ENCODE measurements at regions not wholly inside any gene's neighbourhood (a gene's known extent, or its start where the extent isn't known, plus 50 kb on each side); places are given as distances from the start of the nearest gene placed in this dataset.

DNA sequence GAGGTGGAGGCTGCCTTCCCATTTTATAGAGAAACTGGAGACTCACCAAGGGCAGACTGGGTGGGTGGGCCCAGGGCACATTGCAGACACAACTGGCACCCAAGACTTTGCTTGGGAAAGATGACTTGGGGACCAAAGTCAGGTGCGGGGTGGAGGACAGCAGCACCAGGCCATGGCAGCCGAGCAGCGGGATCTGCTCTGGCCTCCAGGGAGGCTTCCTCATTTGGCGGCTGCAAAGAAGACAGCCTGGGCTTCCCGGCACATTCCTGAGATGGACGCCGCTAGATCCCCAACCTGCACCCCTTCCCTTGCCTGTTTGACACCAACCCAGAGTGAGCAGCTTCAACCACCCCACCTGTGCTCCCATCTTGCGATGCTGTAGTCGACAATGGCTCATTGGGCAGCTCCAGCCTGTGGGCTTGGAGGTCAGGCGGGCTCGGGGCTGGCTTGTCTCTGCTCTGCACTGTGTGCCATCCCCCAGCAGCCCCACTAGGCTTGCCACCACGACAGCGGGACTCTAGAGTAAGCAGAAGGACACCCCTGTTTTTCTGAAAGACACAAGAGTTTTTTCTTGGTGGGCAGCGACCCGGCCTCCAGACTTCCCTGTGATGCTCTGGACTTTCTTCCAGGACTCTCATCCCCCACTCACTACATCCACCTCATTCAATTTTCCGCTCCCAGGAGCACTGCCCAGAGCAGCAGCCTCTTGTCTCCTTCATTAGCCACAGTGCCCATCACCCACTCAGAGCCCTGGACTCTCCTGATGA, 184.9 kb upstream of the CST7 start:
- DNase-seq: no peak

- DNase-seq: no peak
Measured at GRCh38 chr20:24764794-24765202, 184.3 kb upstream of the CST7 start.

- DNase-seq: no peak
Measured at GRCh38 chr20:24765316-24766142, 183.5 kb upstream of the CST7 start.

DNA sequence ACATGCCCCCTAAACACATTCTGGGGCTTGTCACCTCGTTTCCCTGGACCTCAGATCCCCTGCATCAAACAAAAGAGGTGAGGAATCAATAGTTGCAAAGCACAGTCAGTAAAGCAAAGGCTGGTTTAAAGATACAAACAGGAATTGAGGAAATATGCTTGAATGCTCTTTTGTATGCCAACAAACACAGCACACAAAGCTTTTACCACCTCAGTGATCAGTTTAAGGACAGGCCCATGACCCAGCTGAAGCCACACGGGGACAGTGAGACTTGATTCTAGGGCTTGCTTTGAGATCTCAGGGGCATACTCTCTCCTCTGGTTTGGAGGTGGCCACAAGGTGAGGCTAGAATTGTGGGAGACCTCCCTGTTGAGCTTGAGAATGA, 182.9 kb upstream of the CST7 start:
- no peak for DNase-seq

DNA sequence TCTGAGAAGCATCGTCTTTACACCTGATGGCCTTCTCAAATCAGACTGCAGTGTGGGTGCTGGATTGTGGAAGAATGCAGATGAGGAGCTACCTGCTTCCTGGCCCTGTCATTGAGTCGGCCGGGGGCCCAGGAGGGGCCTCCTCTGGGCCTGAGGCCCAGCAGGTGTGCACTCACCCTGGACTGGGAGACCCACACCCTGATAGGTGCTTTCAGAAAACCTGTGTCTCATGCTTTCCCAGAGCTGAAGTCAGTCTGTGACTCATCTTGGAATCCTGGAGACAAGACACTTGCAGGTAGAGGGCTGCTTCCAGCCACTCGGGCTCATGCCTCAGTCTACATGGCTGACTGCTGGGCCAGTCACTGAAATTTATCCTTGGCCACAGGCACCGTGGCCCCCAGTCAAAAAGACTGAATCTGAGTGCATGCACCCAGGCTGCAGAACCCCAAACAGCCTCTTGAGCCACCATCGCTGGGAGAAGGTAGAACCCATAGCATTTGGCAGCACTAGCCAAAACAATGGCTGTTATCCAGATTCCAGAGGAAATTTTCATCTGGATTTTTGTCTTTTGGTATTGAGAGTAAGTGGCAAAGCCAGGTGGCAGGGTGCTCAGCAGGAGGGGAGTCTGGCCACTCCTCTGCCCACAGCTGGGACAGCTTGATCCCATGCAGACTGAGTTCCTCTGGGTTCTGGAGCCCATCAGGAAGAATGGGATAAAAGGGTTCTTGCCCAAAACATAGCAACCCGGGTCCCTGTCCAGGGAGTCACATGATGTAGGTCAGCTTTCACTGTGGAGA, 182.0 kb upstream of the CST7 start:
- no peak for DNase-seq

GRCh38 chr20:24767623-24768100, 181.4 kb upstream of the CST7 start:
- no peak for DNase-seq

GRCh38 chr20:24768201-24768636, 180.8 kb upstream of the CST7 start:
- no peak for DNase-seq

DNA sequence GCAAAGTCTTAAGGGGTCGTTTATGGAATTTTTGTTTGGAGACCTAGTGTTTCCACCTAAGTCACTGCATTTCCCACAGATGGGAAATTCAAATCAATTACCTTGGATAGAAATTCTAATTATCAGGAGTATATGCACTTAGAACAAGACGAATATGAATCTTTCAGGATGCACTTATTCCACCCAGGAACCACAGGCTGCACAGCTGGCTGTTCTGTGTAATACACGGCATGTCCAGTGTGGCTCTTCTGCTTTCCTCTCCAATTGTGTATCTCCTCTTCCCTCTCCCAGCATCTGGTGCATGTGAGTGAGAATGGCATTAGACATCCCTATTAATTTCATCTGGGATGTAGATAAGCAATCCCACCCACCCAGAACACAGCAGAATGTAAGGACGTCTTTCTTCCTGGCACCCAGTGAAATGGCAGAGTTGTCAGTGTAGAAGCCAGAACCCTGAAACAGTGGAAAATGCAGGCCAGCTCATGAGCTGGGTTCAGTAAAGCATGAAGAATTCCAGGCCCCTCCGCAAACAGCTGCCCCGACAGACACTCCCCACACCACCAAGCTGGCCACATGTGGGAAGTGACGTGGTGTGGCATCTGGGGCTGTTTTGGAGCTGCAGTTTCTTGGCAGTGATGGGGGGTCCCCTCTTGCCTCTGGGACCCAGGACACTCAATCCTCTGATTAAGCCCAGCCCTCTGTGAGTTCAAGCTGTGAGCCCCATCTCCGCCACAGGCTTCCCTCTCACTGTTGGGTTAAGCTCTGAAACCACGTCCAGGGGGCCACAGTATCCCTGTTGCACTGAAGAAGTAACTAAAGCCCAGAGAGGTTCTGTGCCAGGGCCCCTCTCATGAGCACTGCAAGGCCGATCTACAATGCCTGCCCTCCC, 180.1 kb upstream of the CST7 start:
- DNase-seq: no peak

DNA sequence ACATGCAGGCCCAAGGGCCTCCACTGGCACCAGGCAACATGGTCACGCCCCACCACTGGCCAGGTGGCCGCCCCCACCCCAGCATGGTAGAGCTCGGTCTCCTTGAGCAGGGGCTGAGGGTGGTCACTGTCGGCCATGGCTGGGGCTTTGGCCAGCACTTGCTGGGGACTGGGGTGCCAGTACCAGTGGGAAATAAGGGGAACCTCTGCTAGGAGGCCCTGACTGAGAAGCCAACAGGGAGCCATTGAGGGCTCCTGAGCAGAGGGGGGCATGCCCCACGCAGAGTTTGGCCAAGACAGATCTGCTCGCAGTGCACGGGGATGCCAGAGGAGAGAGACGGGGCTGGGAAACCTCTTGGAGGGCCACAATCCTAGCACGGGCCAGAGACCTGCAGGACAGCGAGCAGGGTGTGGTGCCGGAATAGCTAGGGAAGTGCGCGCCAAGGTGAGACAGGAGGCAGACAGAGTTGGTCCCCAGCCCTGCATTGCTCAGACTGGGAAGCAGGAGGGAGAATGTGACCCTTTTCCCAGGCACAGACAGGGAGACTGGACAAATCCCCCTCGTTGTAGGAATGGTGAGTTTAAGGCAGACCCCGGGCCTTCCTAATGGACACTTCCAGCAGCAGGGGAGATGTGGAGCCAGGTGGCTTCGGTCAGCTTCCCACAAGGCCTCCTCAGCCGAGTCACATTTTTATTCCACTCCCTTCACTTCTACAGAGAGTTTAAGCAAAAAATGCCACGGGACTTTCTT, 179.0 kb upstream of the CST7 start:
- DNase-seq: no peak

GRCh38 chr20:24770628-24771541, 178.2 kb upstream of the CST7 start:
- no peak for DNase-seq

DNA sequence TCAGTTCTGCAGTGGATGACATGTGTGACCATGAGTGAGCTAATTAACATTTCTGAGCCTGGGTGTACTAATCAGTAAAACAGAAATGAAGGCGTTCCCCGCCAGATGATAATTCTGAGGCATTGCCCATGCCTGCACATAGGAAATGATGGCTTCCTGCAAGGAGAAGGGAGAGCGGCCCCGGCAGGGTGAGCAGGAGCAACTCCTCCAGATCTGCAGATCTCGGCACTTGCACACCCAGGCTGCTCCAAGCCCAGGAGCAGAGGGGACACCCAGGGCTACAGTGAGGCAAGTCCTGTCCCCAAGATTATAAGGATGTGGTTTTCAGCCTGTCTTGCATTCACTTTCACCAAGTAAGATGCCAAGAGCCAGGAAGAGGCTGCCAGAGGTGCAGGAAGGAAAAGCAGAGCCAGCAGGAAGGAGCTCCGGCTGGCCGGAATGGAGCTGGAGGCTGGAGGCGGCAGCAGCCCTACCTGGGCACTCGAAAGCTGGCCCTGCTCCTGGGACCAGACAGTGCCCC, 177.5 kb upstream of the CST7 start:
- no peak for DNase-seq

DNA sequence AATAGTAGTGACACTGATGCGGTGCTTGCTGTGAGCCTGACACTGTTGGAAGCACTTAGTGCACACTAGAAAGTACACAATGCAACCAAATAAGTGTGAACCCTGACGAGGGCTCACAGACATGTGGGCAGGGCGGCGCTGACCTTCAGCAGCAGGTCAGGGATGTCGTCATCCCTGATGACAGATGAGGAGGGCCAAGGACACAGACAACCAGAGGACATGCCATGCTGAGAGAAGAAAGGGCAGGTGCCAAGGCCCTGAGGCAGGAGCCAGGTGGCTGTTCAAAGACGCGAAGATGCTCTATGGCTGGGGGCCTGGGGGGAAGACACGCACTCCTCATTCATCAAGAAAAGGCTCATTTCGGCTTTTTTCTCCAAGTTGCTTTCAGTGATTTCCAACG, 176.4 kb upstream of the CST7 start:
- no peak for DNase-seq

- DNase-seq: no peak
Measured at GRCh38 chr20:24773168-24773567, 175.9 kb upstream of the CST7 start.

DNA sequence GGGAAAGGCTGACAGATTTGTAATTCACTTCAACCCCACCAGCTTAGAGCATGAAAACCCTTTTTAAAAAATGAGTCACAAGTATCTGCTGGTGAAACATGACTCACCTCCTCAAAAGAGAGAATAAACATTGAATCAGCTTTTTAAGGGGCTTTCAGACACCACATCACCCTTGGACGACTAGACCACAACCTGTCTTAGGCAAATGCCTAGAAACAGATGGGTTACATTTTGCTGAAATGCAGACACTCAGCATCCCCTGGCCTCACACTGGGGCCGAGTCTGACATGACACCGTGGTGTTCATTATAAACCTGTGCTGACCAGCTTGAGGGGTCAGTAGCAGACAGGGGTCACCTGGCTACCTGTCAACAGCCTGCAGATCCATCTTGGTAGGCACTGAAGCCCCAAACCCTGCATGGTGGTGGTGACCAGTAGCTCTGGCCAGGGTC, 175.3 kb upstream of the CST7 start:
- no peak for DNase-seq

GRCh38 chr20:24775966-24776365, 173.1 kb upstream of the CST7 start:
- no peak for DNase-seq

- no peak for DNase-seq
Measured at GRCh38 chr20:24776755-24777271, 172.3 kb upstream of the CST7 start.

GRCh38 chr20:24777746-24778145, 171.3 kb upstream of the CST7 start:
- DNase-seq: no peak

DNA sequence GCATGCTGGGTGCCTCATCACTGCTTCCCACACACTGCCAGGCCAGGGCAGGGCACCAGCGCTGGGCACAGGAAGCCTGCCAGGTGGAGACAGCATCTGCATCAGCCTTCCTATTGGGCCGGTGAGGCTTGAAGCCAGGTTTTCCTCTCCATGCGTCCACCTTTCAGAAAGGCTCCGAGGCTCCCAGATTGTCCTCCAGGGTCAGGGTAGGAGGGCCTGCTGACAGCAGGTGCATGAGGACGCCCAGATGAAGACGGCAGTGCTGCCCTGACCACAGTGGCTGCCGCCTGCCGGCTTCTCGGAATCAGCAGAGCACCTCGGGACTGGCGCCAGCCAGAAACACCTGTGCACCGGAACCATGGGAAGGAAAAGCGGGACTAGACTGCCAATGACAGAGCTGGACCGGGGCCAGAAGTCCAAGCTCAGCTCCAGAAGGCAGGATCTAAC, 170.5 kb upstream of the CST7 start:
- DNase-seq: no peak

- no peak for DNase-seq
Measured at GRCh38 chr20:24779131-24779530, 169.9 kb upstream of the CST7 start.

- DNase-seq: no peak
Measured at GRCh38 chr20:24779946-24780345, 169.1 kb upstream of the CST7 start.

Measured in NCI-H748 treated with DMSO at 0.1 percent for 48 hours (cell line).